T follicular helper cell (primary cell): ENCODE measurements at regions not wholly inside any gene's neighbourhood (a gene's known extent, or its start where the extent isn't known, plus 50 kb on each side); places are given as distances from the start of the nearest gene placed in this dataset.
"Not testable (repeated sequence)": the region's sequence is repeated elsewhere in the genome, so short reads cannot be mapped to it uniquely, and the experiment has no call there.

Experiments
- DNase-seq: peaks from one replicate; pipeline ENCODE4 v3.0.0-alpha.2; 2020; ENCODE audit warnings: low read depth

DNA sequence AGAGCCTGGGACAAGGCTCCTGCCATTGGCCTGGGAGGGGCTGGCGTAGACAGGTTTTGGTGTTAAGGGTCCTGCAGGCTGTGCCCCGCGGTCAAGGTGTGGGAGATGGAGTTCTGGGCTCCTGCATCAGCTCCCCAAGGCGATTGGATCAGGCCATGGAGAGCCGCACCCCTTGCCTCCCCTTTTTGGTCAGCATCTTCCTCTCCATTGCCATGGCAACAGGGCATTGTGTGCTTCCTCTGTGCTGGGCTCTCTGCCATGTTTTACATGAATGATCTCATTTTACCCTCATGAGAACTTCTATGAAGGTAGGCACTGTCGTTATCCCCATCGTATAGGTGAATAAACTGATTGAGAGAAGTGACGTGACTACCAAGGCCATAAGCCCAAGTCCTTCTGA is 344.3 kb upstream of the CLINT1 start:
- DNase-seq = no peak

- no peak for DNase-seq
Observed at GRCh38 chr5:158202801-158203200, 343.9 kb upstream of the CLINT1 start.

DNA sequence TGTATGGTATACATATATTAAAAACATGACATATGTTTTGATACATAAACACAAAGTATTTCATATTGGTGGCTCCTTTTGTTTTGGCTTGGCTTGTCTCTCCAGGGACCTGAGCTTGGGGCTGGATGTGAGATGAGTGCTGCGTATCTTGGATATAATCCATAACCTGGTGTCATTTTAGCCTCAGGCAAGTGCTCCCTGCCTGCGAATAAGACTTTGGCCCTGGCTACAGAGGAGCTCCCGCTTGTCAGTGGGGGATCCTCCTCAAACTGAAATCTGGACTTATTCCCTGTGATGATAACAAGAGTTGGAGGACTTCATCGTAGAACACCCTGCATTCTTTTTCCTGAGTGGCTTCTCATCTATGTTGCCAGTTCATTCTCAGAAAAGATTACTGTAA is 341.7 kb upstream of the CLINT1 start:
- no peak for DNase-seq

DNA sequence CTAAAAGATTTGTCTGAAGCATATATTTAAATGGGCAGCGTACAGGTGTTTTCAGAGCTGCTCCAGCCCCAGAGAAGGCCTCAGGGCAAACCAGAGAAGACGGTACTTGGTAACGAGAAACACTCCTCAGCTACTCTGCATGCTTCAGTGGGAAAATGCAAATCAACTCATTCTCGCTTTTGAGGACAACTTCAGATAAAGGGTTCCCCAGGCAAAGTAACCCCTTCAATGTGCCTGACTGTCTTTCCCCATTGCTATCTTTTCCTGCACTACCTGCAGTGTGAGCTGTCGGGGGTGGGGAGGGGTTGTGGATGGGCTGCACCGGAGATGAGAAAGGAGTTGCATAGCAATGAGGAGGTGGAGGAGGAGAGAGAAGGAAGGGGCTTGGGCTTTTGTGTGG is 339.7 kb upstream of the CLINT1 start:
- no peak for DNase-seq

- no peak for DNase-seq
Observed at GRCh38 chr5:158195416-158196210, 336.7 kb upstream of the CLINT1 start.

DNA sequence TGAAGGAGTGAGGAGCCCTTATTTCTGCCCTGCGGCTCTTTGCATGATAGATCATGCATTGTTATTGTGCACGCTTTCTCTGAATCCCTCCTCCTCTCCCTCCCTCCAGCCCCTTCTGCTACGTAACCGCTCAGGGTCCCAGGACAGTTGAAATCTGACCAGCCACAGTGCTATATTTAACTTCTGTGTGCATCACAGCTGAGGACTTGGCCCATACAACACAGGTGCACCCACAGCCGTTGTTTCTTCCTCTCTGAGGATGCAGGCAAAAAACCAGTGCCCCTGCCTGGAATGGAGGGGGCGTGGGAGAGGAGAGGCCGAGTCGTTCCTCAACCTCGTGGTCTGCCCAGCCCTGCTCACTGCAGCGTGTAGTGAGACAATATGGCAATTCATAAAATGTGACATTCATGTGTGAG is 335.6 kb upstream of the CLINT1 start:
- no peak for DNase-seq

DNA sequence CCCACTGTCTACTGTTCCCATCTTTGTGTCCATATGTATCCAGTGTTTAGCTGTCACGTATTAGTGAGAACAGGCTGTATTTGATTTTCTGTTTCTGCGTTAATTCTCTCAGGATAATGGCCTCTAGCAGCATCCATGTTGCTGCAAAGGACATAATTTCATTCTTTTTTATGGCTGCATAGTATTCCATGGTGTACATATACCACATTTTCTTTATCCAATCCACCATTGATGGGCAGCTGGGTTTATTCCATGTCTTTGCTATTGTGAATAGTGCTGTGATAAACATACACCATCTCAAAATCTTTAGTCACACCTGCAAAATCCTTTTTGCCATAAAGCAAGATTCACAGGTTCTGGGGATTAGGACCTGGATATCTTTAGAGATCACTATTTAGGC is 334.4 kb upstream of the CLINT1 start:
- DNase-seq = not testable (repeated sequence)

GRCh38 chr5:158180407-158180806 is 321.5 kb upstream of the CLINT1 start:
- DNase-seq = no peak

DNA sequence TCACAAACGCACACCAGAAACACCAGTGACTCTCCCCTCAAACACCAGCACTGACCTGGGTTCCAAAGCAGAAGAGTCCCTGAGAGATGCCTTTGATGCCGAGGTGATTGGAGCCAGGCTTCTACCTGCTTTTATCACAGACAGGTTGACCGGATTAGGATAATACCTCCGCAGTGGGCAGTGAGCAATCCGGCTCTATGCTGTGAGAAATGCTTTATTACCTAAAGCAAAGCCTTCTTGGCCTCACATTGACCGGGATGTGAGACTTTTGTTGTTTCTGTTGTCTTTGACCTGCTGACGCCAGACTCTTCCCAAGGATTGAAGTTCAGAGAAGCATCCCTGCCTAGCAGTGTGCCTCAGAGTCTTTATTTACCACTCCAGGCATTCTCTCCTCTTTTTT is 320.3 kb upstream of the CLINT1 start:
- DNase-seq = no peak

- no peak for DNase-seq
Observed at GRCh38 chr5:158178535-158178934, 319.6 kb upstream of the CLINT1 start.

DNA sequence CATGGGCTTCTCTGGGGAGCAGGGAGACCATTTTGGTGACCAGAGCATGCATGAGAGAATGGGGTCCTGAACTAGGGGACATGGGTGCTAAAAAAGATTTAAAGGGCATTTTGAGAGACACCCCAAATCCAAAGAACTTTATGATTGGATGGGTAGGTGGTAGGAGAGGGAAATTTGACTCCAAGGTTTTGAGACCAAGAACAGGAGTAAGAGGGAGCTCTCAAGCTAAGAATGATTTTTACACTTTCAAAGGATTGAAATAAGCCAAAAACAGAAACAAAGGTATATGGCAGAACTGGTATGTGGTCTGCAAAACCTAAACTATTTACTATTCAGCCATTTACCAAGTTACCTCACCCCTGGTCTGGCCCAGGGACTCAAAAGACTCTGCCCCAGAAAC is 318.2 kb upstream of the CLINT1 start:
- no peak for DNase-seq

GRCh38 chr5:158175934-158176481 is 317.1 kb upstream of the CLINT1 start:
- DNase-seq = no peak

- DNase-seq = peak; percentile 3
Observed at GRCh38 chr5:158174918-158175851, 316.2 kb upstream of the CLINT1 start.

DNA sequence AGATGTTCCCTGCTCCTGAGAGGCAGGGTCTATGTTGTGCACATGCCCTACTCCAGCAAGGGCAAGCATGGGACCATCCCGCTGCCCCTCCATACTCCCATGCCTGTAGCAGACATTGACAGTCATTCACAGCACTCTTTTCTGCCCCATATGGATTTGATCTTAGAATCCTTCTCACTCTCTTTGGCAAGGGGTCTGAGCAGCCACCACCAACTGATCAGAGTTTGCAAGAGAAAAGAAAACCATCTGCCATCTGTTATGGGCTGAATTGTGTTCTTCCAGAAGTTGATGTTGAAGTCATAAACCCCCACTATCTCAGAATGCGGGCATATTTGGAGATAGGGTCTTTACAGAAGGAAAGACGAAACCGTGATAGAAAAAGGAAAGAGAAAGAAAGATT is 315.1 kb upstream of the CLINT1 start:
- DNase-seq = no peak

GRCh38 chr5:158172005-158172404 is 313.1 kb upstream of the CLINT1 start:
- no peak for DNase-seq

- DNase-seq = no peak
Observed at GRCh38 chr5:158170534-158170933, 311.6 kb upstream of the CLINT1 start.

DNA sequence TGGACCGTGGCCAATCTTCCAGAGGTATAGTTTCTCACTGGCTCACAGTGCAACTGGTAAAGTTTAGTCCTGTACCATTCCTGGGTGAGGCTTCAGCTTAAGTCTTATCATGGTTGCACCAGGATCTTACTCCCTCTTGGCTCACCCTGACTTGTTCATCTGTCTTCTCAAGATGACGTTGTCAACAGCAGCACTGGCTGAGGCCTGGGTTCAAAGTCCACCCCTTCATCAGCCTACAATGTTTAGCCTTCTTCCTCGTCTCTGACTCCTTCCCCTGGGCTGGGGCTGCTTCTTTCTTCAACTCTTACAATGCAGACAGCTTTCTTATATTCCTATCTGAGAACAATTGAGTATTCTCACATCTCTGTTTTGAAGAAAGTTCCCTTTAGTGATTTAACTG is 311.1 kb upstream of the CLINT1 start:
- DNase-seq = no peak

DNA sequence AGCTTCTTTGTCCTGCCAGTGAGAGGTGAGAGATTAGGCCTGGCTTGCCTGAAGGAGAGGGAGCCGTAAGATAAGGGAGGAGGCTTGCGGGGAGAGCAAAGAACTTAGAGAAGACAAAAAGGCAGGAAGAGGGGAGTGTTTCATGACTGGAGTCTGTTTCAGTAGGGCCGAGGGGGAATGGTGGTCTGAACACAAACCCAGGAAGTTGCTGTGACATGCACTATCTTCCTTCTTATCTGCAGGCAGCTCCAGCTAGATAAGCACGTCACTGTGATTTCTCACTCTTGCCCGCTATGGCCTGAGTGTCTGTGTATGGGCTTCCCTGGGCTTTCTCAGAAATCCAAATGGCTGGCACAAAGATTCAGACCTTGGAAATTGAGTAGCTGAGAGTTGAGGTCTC is 307.5 kb upstream of the CLINT1 start:
- DNase-seq = no peak

GRCh38 chr5:158165647-158166046 is 306.7 kb upstream of the CLINT1 start:
- no peak for DNase-seq

- no peak for DNase-seq
Observed at GRCh38 chr5:158164296-158165047, 305.5 kb upstream of the CLINT1 start.

- DNase-seq = no peak
Observed at GRCh38 chr5:158163451-158164295, 304.7 kb upstream of the CLINT1 start.
